Erythroblast (primary cell): ENCODE measurements at regions not wholly inside any gene's neighbourhood (a gene's known extent, or its start where the extent isn't known, plus 50 kb on each side); places are given as distances from the start of the nearest gene placed in this dataset.

Experiments
- GATA1 ChIP-seq: IDR thresholded peaks from 2 replicates; pipeline ENCODE4 v1.6.1; 2011; ENCODE audit warnings: low read depth, mild to moderate bottlenecking, control low read depth, low read length, moderate library complexity
- POLR2A ChIP-seq: IDR thresholded peaks from 2 replicates; pipeline ENCODE4 v1.6.1; 2011; ENCODE audit warnings: mild to moderate bottlenecking, low read length

- no peak for TF ChIP-seq POLR2A
- TF ChIP-seq GATA1, result no peak
Observed at GRCh38 chr12:84308211-84308610, 604.4 kb downstream of the SLC6A15 start.
